Testis (tissue), 2 donors: ENCODE measurements at regions not wholly inside any gene's neighbourhood (a gene's known extent, or its start where the extent isn't known, plus 50 kb on each side); places are given as distances from the start of the nearest gene placed in this dataset.
"Not testable (repeated sequence)": the region's sequence is repeated elsewhere in the genome, so short reads cannot be mapped to it uniquely, and the experiment has no call there.

Experiments used
- DNase-seq: peaks from one replicate; pipeline ENCODE4 v3.0.0-alpha.2; 2019
- H3K27ac ChIP-seq, 2 donors: fragments of 200-600 bp; sonication (generic); one replicate each; pipeline ENCODE4 v1.5.1; 2019
- H3K27me3 ChIP-seq: fragments of 200-600 bp; sonication (generic); one replicate; pipeline ENCODE4 v1.5.1; 2019
- H3K36me3 ChIP-seq: fragments of 200-600 bp; sonication (generic); one replicate; pipeline ENCODE4 v1.5.1; 2017; ENCODE audit warnings: low read depth; ENCODE audit errors: missing control alignments
- H3K4me1 ChIP-seq: fragments of 200-600 bp; sonication (generic); one replicate; pipeline ENCODE4 v1.5.1; 2019
- H3K4me3 ChIP-seq, 2 donors: fragments of 200-600 bp; sonication (generic); one replicate each; pipeline ENCODE4 v1.5.1; 2017 to 2019
- H3K9me3 ChIP-seq: fragments of 200-600 bp; sonication (generic); one replicate; pipeline ENCODE4 v1.5.1; 2017
- POLR2A ChIP-seq: fragments of 450-650 bp; IDR thresholded peaks from one replicate; pipeline ENCODE4 v1.6.1; 2017; ENCODE audit warnings: antibody characterized with exemption, mild to moderate bottlenecking, moderate library complexity
- WGBS, 2 donors: methylation state at CpG; one replicate each; pipeline ENCODE4 v1.1.5; 2018; 5-methylcytosine and 5-hydroxymethylcytosine counted together
- intact Hi-C: fragments of 100-400 bp; cut with DNase I; formaldehyde crosslinking; loops from one replicate; pipeline ENCODE4 v1.15.1; 2023; ENCODE audit warnings: low total_unique reads
- TF ChIP-seq, protein P1 (sequence below), 3 experiments: fragments of 450-650 bp in 2 of 3; fragments of 200-600 bp in 1 of 3; sonication (generic) in 1 of 3; IDR thresholded peaks; one replicate each; pipeline ENCODE4 v1.5.1; 2016 to 2019; ENCODE audit warnings: antibody characterized with exemption in 3 of 3, mild to moderate bottlenecking in 2 of 3, moderate library complexity in 1 of 3

DNA sequence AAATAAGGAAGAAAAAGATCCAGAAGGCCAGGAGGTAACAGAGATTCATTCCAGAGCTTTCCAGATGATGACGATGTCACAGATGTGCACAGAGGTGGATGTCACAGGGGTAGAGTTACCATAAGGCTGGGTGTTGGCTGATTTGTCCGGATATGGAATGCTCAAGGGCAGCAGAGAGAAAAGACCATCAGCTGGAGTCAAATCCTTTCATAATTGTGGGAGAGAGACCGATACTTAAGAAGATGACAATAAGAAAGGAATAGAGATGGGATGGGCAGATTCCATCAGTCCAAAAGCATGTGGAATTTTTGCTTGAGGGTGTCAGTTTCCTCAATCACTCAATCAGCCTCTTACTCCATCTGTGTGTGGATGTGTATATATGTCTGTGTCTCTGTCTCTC, 150.4 kb downstream of the CENPC start:
- Histone ChIP-seq H3K4me3 (no peak overlapping the region), H3K36me3 (no peaks in the 10 kb centered on the region), H3K27me3 (no peaks in the 10 kb centered on the region), H3K4me1 (no peaks in the 10 kb centered on the region), H3K9me3 (no peaks in the 10 kb centered on the region), H3K27ac (no peak overlapping the region)
- no peak for DNase-seq
- intact Hi-C loops, result no loop called here
- WGBS, 2 donors, result 74 to 77% methylated on average over 3 of the region's 3 CpGs
- no peak for TF ChIP-seq POLR2A
- TF ChIP-seq, protein P1, sequence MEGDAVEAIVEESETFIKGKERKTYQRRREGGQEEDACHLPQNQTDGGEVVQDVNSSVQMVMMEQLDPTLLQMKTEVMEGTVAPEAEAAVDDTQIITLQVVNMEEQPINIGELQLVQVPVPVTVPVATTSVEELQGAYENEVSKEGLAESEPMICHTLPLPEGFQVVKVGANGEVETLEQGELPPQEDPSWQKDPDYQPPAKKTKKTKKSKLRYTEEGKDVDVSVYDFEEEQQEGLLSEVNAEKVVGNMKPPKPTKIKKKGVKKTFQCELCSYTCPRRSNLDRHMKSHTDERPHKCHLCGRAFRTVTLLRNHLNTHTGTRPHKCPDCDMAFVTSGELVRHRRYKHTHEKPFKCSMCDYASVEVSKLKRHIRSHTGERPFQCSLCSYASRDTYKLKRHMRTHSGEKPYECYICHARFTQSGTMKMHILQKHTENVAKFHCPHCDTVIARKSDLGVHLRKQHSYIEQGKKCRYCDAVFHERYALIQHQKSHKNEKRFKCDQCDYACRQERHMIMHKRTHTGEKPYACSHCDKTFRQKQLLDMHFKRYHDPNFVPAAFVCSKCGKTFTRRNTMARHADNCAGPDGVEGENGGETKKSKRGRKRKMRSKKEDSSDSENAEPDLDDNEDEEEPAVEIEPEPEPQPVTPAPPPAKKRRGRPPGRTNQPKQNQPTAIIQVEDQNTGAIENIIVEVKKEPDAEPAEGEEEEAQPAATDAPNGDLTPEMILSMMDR (IDR thresholded peaks at IDR 0.05), result no peak

DNA sequence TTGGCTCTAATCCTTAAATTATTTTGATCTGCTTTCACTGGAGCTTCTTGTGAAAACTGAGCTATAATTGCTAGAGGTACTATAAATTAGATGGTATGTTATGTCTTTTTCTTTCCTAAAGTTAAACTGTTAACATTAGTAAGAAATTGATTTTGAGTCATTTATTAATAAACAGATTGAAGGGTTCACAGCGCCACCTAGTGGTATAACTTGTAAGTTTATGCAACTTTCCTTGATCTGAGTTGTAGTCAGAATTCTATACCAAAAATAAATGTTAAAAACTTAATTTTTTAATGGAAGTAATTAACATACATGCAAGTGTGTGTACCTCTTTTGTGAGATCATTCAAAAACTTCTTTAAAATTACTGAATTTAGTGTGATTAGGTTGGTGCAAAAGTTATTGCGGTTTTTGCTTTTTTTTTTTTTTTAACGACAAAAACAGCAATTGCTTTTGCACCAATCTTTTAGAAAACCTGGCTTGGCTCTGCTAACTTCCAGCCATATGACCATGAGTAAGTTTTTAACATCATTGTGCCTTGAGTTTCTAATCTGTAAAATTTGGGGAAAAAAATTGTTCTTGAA, 151.5 kb downstream of the CENPC start:
- peak; percentile 54 for DNase-seq
- no peaks in the 10 kb centered on the region for H3K36me3 ChIP-seq
- no peaks in the 10 kb centered on the region for H3K27me3 ChIP-seq
- WGBS, 2 donors, result 39 to 48% methylated on average over 3 of the region's 3 CpGs
- H3K4me3 ChIP-seq, result no peak overlapping the region
- intact Hi-C loops, result no loop called here
- H3K4me1 ChIP-seq, result no peaks in the 10 kb centered on the region
- H3K27ac ChIP-seq, result no peak overlapping the region
- TF ChIP-seq, protein P1 (IDR thresholded peaks at IDR 0.05), result peak; percentile 44 to 98 (median 44)
- no peak for TF ChIP-seq POLR2A
- no peaks in the 10 kb centered on the region for H3K9me3 ChIP-seq

DNA sequence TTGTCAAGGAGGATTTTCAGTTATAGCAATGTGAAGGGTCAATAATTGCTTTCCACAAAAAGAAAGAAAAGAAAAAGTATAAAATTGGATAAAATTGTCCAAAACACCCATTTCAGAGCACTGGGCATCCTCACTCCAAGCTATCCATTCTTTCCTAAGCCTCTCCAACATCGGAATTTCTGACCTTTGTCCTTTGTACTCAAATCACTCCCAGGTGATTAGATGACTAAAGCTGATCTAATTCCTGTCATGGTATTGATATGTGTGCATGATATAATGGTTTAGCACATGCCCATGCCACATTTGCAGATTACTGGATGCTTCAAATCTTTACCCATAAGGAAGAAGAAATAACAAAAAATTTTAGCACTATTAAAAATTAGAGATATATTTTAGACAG, 152.3 kb downstream of the CENPC start:
- 70 to 76% methylated on average over 1 of the region's 1 CpG for WGBS, 2 donors
- H3K27ac ChIP-seq, result no peak overlapping the region
- DNase-seq, result no peak
- no peaks in the 10 kb centered on the region for H3K36me3 ChIP-seq
- H3K27me3 ChIP-seq, result no peaks in the 10 kb centered on the region
- intact Hi-C loops, result no loop called here
- TF ChIP-seq, protein P1 (IDR thresholded peaks at IDR 0.05), result no peak
- H3K9me3 ChIP-seq, result no peaks in the 10 kb centered on the region
- H3K4me3 ChIP-seq, result no peak overlapping the region
- no peaks in the 10 kb centered on the region for H3K4me1 ChIP-seq

DNA sequence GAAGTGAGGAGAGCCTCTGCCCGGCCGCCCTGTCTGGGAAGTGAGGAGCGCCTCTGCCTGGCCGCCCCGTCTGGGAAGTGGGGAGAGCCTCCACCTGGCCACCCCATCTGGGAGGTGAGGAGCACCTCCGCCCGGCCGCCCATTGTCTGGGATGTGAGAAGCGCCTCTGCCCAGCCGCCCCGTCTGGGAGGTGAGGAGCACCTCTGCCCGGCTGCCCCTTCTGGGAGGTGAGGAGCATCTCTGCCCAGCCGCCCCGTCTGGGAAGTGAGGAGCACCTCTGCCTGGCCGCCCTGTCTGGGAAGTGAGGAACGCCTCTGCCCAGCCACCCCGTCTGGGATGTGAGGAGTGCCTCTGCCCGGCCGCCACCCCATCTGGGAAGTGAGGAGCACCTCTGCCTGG, 163.9 kb downstream of the CENPC start:
- H3K4me1 ChIP-seq, H3K4me3 ChIP-seq, H3K36me3 ChIP-seq, H3K27me3 ChIP-seq, H3K27ac ChIP-seq, intact Hi-C loops, DNase-seq, H3K9me3 ChIP-seq: not testable (repeated sequence)
- WGBS, 2 donors, result 87 to 92% methylated on average over 2 to 19 of the region's 19 CpGs

DNA sequence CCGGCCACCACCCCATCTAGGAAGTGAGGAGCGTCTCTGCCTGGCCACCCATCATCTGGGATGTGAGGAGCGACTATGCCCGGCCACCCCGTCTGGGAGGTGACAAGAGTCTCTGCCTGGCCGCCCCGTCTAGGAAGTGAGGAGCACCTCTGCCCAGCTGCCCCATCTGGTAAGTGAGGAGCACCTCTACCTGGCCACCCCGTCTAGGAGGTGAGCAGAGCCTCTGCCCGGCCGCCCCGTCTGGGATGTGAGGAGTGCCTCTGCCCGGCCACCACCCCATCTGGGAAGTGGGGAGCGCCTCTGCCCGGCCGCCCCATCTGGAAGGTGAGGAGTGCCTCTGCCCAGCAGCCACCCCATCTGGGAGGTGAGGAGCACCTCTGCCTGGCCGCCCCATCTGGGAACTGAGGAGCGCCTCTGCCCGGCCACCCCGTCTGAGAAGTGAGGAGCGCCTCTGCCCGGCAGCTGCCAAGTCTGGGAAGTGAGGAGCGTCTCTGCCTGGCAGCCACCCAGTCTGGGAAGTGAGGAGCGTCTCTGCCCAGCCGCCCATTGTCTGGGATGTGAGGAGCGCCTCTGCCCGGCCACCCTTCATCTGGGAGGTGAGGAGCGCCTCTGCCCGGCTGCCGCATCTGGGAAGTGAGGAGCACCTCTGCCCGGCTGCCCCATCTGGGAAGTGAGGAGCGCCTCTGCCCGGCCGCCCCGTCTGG, 164.4 kb downstream of the CENPC start:
- H3K27me3 ChIP-seq, H3K27ac ChIP-seq, H3K9me3 ChIP-seq, H3K4me3 ChIP-seq, intact Hi-C loops, DNase-seq, H3K36me3 ChIP-seq, H3K4me1 ChIP-seq: not testable (repeated sequence)
- WGBS, 2 donors, result 86% methylated on average over 34 of the region's 34 CpGs; no CpG with 5 or more reads in 1 of the 2 donors

DNA sequence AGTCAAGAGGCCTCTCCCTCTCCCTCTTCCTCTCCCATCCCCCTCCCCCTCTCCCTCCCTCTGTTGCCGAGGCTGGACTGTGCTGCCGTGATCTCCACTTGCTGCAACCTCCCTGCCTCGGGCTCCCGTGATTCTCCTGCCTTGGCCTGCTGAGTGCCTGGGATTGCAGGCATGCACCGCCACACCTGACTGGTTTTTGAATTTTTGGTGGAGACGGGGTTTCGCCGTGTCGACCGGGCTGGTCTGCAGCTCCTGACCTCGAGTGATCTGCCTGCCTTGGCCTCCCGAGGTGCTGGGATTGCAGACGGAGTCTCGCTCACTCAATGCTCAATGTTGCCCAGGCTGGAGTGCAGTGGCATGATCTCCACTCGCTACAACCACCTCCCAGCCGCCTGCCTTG, 165.1 kb downstream of the CENPC start:
- TF ChIP-seq, protein P1 (IDR thresholded peaks at IDR 0.05), result no peak
- no peak for TF ChIP-seq POLR2A
- intact Hi-C loops, result no loop called here
- DNase-seq, result no peak
- H3K27ac ChIP-seq, result no peak overlapping the region
- H3K36me3 ChIP-seq, result no peaks in the 10 kb centered on the region
- no peaks in the 10 kb centered on the region for H3K4me1 ChIP-seq
- H3K9me3 ChIP-seq, result no peaks in the 10 kb centered on the region
- WGBS, 2 donors, result 69 to 93% methylated on average over 11 to 16 of the region's 16 CpGs
- H3K4me3 ChIP-seq, result no peak overlapping the region
- no peaks in the 10 kb centered on the region for H3K27me3 ChIP-seq
